ENCODE measurements at regions not wholly inside any gene's neighbourhood (a gene's known extent, or its start where the extent isn't known, plus 50 kb on each side); places are given as distances from the start of the nearest gene placed in this dataset.
"Not testable (repeated sequence)": the region's sequence is repeated elsewhere in the genome, so short reads cannot be mapped to it uniquely, and the experiment has no call there.

DNA sequence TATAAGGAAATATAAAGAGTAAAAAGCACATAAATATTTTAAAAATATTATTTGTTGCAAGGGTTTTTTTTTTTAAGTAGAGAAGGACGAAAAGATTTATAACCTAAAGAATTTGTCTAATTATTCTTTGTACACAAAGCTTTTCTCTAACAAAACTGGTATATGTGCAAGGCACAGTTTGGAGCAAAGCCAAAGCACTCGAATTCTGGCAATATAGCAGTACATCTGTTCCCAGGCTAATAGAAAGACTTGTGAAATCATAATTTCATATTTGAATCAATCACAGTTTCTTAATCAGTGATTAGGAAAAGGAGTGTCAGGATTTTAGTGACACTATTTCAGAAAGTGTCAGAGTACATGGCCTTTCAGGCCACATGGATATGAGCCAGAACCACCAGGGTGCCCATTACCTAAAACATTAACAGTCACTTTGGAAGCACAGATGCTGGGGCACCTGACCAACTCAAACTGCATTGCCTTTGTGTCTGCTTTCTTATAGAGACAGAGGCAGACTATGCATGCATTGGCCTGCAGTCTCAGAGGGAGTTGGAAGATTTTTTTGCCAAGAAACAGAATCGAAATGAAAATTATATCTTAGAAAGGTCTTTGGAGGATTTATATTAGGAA lies 651.8 kb upstream of the SGO1 start:
- H3K4me1 Mint-ChIP-seq: no peaks in the 10 kb centered on the region
- peaks cover 0 to 7% (median 0%) of the 10 kb centered on the region in 3 donors for H3K36me3 Mint-ChIP-seq
- H3K9me3 Mint-ChIP-seq: peaks cover 11 to 66% (median 32%) of the 10 kb centered on the region in 6 donors
- peaks cover 0 to 2% (median 2%) of the 10 kb centered on the region in 3 donors for H3K27me3 Mint-ChIP-seq (ENCODE audit: low read depth in 3 of 3)
- DNase-seq: no peak
- no peak overlapping the region for H3K4me3 Mint-ChIP-seq
- H3K27ac Mint-ChIP-seq: no peak overlapping the region

DNA sequence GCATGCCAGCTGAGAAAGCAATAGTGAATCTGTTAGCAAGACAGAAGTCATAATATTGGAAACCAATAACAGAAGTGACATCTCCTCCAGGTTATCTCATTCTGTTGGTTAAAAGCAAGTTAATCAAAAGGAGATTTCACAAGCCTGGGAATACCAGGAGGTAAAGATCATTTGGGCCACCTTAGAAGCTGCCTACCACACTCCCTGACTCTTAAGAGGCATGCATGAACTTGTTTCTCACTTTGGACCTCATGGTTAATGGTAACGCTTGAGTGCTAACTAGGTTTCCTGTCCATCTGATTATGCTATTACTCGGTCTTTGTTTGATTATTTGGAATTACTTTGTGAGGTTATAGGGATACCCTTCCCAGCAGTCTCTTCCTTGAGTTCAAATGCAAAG lies 650.8 kb upstream of the SGO1 start:
- no peak overlapping the region for H3K4me3 Mint-ChIP-seq
- no peak for DNase-seq
- H3K9me3 Mint-ChIP-seq: peaks cover 9 to 60% (median 27%) of the 10 kb centered on the region in 6 donors
- no peak overlapping the region for H3K27ac Mint-ChIP-seq
- H3K36me3 Mint-ChIP-seq: peaks cover 0 to 3% (median 0%) of the 10 kb centered on the region in 3 donors
- no peaks in the 10 kb centered on the region for H3K4me1 Mint-ChIP-seq
- peaks cover 0 to 2% (median 2%) of the 10 kb centered on the region in 3 donors for H3K27me3 Mint-ChIP-seq (ENCODE audit: low read depth in 3 of 3)

DNA sequence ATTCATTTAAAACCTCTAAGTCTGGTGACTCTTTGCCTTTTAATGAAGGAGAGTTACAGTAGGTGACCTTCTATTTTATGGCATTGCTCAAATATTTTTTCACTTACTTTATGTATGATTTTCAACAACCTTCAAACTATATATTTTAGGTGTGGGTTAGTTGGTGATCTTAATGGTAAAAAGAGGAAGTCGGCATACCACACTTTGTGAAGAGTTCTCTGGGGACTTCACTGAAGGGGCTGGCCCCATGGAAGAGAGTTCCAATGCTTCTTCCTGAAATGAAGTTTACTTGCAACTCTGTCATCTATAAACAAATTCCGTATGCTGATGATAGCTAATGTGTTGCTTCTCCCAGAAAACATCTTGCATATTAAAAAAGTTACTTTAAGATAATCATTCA lies 647.0 kb upstream of the SGO1 start:
- H3K9me3 Mint-ChIP-seq: peaks cover 2 to 40% (median 16%) of the 10 kb centered on the region in 6 donors
- H3K4me1 Mint-ChIP-seq: no peaks in the 10 kb centered on the region
- no peak overlapping the region for H3K4me3 Mint-ChIP-seq

DNA sequence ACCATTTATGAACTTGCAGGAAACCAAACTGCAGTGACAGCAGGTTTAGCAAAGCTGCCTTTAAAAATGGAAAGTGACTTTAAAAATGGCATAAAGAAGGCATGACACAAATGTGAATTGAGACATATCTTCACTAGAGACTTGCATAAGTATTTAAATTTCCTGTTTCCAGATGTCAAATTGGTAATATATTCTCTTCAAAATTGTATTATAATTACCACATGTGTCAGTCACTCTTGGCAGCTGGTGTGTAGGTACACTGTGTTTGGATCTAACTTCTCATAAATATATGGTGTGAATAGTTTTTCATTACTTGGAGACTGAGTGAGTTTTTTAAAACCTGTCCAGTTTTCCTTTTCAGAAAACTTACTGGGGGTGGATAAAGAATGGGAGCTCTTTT lies 636.2 kb upstream of the SGO1 start:
- Mint-ChIP-seq H3K4me1 (no peaks in the 10 kb centered on the region), H3K36me3 (peaks cover 0 to 9% (median 3%) of the 10 kb centered on the region in 3 donors), H3K9me3 (peaks cover 18 to 72% (median 47%) of the 10 kb centered on the region in 6 donors), H3K27ac (no peak overlapping the region), H3K4me3 (no peak overlapping the region), H3K27me3 (ENCODE audit: low read depth in 3 of 3) (no peaks in the 10 kb centered on the region)
- no peak for DNase-seq

More for the DNA sequence above, 647.0 kb upstream of the SGO1 start:
- H3K27ac Mint-ChIP-seq: no peak overlapping the region
- no peak for DNase-seq
- H3K36me3 Mint-ChIP-seq: peaks cover 0 to 3% (median 0%) of the 10 kb centered on the region in 3 donors
- H3K27me3 Mint-ChIP-seq (ENCODE audit: low read depth in 3 of 3): peaks cover 2% of the 10 kb centered on the region in 3 donors

DNA sequence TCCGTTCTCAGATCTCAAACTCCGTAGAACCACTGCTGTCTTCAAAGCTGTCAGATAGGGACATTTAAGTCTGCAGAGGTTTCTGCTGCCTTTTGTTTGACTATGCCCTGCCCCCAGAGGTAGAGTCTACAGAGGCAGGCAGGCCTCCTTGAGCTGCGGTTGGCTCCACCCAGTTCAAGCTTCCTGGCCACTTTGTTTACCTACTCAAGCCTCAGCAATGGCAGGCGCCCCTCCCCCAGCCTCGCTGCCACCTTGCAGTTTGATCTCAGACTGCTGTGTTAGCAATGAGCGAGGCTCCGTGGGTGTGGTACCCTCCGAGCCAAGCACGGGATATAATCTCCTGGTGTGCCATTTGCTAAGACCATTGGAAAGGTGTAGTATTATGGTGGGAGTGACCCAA lies 634.9 kb upstream of the SGO1 start:
- not testable (repeated sequence) for H3K27ac Mint-ChIP-seq; DNase-seq; H3K4me3 Mint-ChIP-seq; H3K27me3 Mint-ChIP-seq (ENCODE audit: low read depth in 3 of 3); H3K36me3 Mint-ChIP-seq; H3K4me1 Mint-ChIP-seq
- peaks cover 16 to 66% (median 50%) of the 10 kb centered on the region in 6 donors for H3K9me3 Mint-ChIP-seq

DNA sequence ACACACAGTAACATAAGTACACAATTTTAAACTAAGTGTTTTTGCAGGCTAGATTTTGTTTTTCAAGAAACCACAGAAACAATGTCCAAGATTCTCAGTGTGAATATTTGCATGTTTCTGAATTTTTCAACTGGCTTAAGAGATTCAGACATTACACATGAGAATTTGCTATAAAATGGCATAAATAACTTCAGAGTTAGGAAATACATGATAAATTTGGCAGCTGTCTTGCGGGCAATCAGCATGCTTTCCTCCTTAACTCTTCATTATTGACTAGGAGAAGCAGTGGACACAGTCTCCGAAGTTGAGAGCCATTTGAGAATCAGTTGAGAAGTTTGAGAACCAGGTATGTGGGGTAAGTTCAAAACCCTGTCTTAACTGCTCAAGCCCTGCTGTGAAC lies 625.6 kb upstream of the SGO1 start:
- H3K4me3 Mint-ChIP-seq: no peak overlapping the region
- H3K4me1 Mint-ChIP-seq: no peaks in the 10 kb centered on the region
- peaks cover 0 to 2% (median 0%) of the 10 kb centered on the region in 3 donors for H3K27me3 Mint-ChIP-seq (ENCODE audit: low read depth in 3 of 3)
- H3K9me3 Mint-ChIP-seq: peaks cover 19 to 63% (median 40%) of the 10 kb centered on the region in 6 donors
- DNase-seq: no peak
- H3K36me3 Mint-ChIP-seq: peaks cover 0 to 4% (median 4%) of the 10 kb centered on the region in 3 donors
- H3K27ac Mint-ChIP-seq: no peak overlapping the region

DNA sequence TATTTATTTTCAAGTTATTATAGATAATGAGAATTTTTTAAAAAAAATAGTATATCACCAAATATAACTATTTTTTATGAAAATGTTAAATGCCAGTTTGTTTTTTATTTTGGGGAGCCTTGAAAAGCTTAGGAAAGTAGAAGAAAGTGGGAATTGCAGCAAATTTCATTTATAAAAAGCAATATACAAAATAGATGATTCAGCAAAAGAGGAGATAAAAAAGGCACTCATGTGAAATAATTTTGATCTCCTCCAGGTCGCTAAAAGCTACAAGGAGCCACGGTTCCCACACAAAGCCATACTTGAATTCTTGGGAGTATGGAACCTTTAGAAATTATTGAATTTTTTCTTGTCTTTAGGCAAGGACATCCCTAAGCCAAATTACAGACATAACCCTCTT lies 625.0 kb upstream of the SGO1 start:
- peaks cover 22 to 63% (median 39%) of the 10 kb centered on the region in 6 donors for H3K9me3 Mint-ChIP-seq

DNA sequence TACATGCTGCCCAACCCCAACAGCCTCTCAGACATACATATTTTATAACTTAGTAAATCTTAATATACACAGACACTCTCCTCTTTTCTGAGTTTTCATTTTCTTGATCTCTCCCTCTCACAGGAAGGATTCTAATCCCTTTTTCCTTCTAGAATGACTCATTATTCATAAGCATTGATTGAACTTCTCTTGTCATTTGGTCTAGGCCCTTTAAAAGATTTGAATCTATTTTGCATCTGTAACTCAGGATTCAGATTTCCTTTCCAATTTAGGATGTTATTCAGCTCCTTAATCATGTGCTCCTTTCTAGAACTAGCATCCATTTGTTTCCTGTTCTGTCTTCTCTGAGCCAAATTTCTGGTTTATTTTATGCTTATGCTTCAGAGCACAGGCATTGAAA lies 624.5 kb upstream of the SGO1 start:
- peaks cover 22 to 63% (median 38%) of the 10 kb centered on the region in 6 donors for H3K9me3 Mint-ChIP-seq

More for the DNA sequence above, 625.0 kb upstream of the SGO1 start:
- Mint-ChIP-seq H3K36me3 (peaks cover 0 to 4% (median 4%) of the 10 kb centered on the region in 3 donors), H3K27ac (no peak overlapping the region), H3K27me3 (ENCODE audit: low read depth in 3 of 3) (peaks cover 0 to 2% (median 0%) of the 10 kb centered on the region in 3 donors), H3K4me3 (no peak overlapping the region), H3K4me1 (no peaks in the 10 kb centered on the region)
- DNase-seq: no peak

DNA sequence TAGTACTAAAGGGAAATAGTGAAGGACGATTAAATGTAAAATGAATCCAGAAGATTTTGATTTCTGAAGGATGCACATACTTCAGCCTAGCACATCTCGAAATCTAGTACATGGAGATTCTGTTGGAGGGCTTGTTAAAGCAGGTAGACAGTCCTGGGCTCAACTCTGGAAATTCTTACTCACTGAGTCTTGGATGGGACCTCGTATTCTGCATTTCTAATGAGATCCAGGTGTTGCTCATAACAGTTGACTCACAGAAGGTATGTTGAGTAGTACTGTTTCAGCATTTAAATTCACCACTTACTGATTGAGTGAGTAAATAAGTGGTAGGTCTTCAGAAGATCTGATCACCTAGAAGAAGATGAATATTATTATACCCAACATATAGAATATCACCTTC lies 623.4 kb upstream of the SGO1 start:
- DNase-seq: no peak
- Mint-ChIP-seq H3K4me3 (no peak overlapping the region), H3K4me1 (no peaks in the 10 kb centered on the region), H3K9me3 (peaks cover 17 to 58% (median 32%) of the 10 kb centered on the region in 6 donors), H3K36me3 (peaks cover 0 to 4% (median 4%) of the 10 kb centered on the region in 3 donors), H3K27me3 (ENCODE audit: low read depth in 3 of 3) (peaks cover 0 to 2% (median 0%) of the 10 kb centered on the region in 3 donors), H3K27ac (no peak overlapping the region)

More for the DNA sequence above, 624.5 kb upstream of the SGO1 start:
- no peak overlapping the region for H3K4me3 Mint-ChIP-seq
- no peak overlapping the region for H3K27ac Mint-ChIP-seq
- H3K27me3 Mint-ChIP-seq (ENCODE audit: low read depth in 3 of 3): peaks cover 0 to 2% (median 0%) of the 10 kb centered on the region in 3 donors
- H3K36me3 Mint-ChIP-seq: peaks cover 0 to 4% (median 4%) of the 10 kb centered on the region in 3 donors
- no peaks in the 10 kb centered on the region for H3K4me1 Mint-ChIP-seq
- no peak for DNase-seq

DNA sequence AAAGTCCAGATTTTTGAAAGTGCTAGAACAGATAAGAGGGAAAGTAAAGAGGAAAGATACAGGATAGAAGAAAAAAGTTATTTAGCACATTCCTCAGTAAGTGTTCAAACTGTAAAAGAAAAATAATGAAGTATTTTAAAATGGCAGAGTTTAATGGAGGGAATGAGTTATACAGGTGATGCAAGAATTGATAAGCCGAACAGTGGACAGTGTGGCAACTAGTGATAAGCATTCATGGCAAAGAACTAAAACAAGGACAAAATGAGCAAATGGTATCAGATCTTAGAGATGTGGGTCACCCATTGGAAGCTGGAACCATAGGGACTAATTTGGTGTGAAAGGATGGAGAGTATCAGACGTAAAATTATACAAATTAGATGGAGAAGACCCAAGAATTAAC lies 622.9 kb upstream of the SGO1 start:
- DNase-seq: no peak
- H3K36me3 Mint-ChIP-seq: peaks cover 0 to 4% (median 4%) of the 10 kb centered on the region in 3 donors
- peaks cover 18 to 63% (median 32%) of the 10 kb centered on the region in 6 donors for H3K9me3 Mint-ChIP-seq
- H3K4me1 Mint-ChIP-seq: no peaks in the 10 kb centered on the region
- H3K27me3 Mint-ChIP-seq (ENCODE audit: low read depth in 3 of 3): peaks cover 0 to 2% (median 0%) of the 10 kb centered on the region in 3 donors
- H3K4me3 Mint-ChIP-seq: no peak overlapping the region
- H3K27ac Mint-ChIP-seq: no peak overlapping the region

DNA sequence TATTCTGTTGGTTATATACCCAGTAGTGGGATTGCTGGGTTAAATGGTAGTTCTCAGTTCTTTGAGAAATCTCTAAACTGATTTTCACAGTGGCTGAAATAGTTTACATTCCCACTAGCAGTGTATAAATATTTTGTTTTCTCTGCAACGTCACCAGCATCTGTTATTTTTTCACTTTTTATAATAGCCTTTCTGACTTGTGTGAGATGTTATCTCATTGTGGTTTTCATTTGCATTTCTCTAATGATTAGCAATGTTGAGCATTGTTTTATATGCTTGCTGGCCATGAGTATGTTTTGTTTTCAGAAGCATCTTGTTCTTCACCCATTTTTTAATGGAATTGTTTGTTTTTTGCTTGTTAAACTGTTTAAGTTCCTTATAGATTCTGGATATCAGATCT lies 612.7 kb upstream of the SGO1 start:
- no peaks in the 10 kb centered on the region for H3K4me1 Mint-ChIP-seq
- no peak for DNase-seq
- no peak overlapping the region for H3K4me3 Mint-ChIP-seq
- no peak overlapping the region for H3K27ac Mint-ChIP-seq
- peaks cover 0 to 1% (median 0%) of the 10 kb centered on the region in 3 donors for H3K27me3 Mint-ChIP-seq (ENCODE audit: low read depth in 3 of 3)
- peaks cover 0 to 3% (median 0%) of the 10 kb centered on the region in 3 donors for H3K36me3 Mint-ChIP-seq
- peaks cover 10 to 36% (median 21%) of the 10 kb centered on the region in 6 donors for H3K9me3 Mint-ChIP-seq

DNA sequence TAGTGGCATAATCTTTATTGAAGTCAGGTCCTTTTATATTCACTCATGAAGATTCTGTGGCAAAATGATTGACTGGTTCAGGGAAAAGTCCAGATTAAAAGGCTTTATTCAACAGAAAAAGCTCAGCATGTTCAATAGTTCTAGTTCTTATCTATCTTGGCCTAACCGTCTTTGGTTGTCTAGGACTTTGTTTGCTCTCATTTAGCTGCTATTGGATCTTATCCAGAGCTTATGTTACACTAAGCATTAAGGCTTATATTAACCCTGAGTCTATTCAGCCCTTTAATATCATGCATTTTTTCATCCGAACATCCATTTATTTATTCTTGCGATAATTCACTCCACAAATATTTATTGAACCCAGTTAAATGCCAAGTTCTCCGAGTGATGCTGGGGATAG lies 601.0 kb upstream of the SGO1 start:
- H3K9me3 Mint-ChIP-seq: peaks cover 20 to 71% (median 30%) of the 10 kb centered on the region in 6 donors
- H3K36me3 Mint-ChIP-seq: peaks cover 0 to 4% (median 3%) of the 10 kb centered on the region in 3 donors
- no peak overlapping the region for H3K4me3 Mint-ChIP-seq
- H3K27ac Mint-ChIP-seq: no peak overlapping the region
- H3K4me1 Mint-ChIP-seq: no peaks in the 10 kb centered on the region
- H3K27me3 Mint-ChIP-seq (ENCODE audit: low read depth in 3 of 3): no peaks in the 10 kb centered on the region
- DNase-seq: no peak

DNA sequence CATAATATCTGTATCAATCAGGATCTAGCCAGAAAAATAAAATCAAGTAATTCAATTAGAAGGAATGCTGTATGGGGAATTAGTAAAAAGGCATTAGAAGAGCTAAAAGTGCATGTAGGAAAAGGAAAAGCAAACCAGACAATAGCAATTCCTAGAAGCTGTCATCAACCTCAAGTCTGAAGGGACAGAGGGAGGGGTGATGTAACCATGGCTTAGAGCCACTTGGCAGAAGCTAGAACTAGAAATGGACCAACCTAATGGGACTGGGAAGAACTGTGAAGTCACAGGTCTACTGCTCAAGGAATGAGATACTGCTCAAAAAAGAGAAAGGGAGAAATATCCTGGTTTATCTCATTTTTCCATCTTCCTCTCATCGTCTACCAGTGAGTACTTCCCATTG lies 590.7 kb upstream of the SGO1 start:
- Mint-ChIP-seq H3K27ac (no peak overlapping the region), H3K36me3 (peaks cover 0 to 8% (median 0%) of the 10 kb centered on the region in 3 donors), H3K4me3 (no peak overlapping the region), H3K27me3 (ENCODE audit: low read depth in 3 of 3) (no peaks in the 10 kb centered on the region), H3K9me3 (peaks cover 16 to 65% (median 33%) of the 10 kb centered on the region in 6 donors), H3K4me1 (no peaks in the 10 kb centered on the region)
- DNase-seq: no peak

DNA sequence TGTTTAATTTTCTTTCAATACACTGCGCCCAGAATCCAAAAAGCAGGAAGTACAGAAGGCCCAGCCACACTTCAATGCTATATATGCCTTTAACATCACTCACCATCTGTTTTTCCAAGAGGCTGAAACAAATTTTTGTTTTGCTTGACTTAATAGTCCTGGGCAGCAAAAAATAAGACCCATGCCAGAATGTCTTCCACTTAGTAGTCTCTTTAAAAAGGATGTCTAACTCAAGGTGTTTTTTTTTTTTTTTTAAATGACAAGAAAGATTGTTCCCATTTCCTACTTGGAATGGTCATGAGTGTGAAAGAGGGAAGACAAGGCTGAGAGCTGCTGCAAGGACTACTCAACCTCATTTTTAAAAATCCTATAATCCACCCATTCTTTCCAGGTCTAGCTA lies 590.3 kb upstream of the SGO1 start:
- no peak for DNase-seq
- Mint-ChIP-seq H3K36me3 (peaks cover 0 to 7% (median 0%) of the 10 kb centered on the region in 3 donors), H3K27ac (no peak overlapping the region), H3K27me3 (ENCODE audit: low read depth in 3 of 3) (peaks cover 0 to 2% (median 0%) of the 10 kb centered on the region in 3 donors), H3K9me3 (peaks cover 18 to 65% (median 33%) of the 10 kb centered on the region in 6 donors), H3K4me3 (no peak overlapping the region), H3K4me1 (no peaks in the 10 kb centered on the region)
